NB4 (cell line): ENCODE measurements at regions not wholly inside any gene's neighbourhood (a gene's known extent, or its start where the extent isn't known, plus 50 kb on each side); places are given as distances from the start of the nearest gene placed in this dataset.

ENCODE experiments used
- POLR2A ChIP-seq: IDR thresholded peaks from 2 replicates; pipeline ENCODE4 v1.6.1; 2011; ENCODE audit warnings: mild to moderate bottlenecking; ENCODE audit not compliant: insufficient read length; ENCODE audit errors: extremely low read depth
- TF ChIP-seq, protein P1 (sequence below): IDR thresholded peaks from one replicate; pipeline ENCODE4 v1.5.1; 2012; ENCODE audit warnings: low read depth, low read length

DNA sequence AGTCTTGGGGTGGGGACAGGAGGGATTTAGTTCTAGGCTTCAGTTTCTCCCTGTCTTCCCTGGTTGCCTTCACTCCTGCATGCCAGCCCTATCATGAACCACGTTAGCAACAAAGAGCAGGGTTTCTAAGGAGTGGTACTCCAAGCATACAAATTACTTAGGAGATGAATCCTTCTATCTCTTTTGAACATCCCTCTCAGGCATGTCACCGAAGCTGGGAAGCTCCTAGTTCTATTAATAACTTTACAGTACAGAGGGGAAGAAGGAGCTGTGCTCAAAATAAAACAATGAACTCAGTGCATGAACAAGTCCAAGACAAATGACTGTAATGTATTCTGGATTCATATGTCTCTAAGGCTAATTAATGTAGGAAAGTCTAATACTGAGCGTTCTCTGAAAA, 450.6 kb upstream of the RASGEF1B start:
- TF ChIP-seq, protein P1, sequence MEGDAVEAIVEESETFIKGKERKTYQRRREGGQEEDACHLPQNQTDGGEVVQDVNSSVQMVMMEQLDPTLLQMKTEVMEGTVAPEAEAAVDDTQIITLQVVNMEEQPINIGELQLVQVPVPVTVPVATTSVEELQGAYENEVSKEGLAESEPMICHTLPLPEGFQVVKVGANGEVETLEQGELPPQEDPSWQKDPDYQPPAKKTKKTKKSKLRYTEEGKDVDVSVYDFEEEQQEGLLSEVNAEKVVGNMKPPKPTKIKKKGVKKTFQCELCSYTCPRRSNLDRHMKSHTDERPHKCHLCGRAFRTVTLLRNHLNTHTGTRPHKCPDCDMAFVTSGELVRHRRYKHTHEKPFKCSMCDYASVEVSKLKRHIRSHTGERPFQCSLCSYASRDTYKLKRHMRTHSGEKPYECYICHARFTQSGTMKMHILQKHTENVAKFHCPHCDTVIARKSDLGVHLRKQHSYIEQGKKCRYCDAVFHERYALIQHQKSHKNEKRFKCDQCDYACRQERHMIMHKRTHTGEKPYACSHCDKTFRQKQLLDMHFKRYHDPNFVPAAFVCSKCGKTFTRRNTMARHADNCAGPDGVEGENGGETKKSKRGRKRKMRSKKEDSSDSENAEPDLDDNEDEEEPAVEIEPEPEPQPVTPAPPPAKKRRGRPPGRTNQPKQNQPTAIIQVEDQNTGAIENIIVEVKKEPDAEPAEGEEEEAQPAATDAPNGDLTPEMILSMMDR: no peak
- no peak for TF ChIP-seq POLR2A
